MM.1S (cell line): ENCODE measurements at regions not wholly inside any gene's neighbourhood (a gene's known extent, or its start where the extent isn't known, plus 50 kb on each side); places are given as distances from the start of the nearest gene placed in this dataset.

Source experiments
- DNase-seq: peaks from one replicate; pipeline ENCODE4 v3.0.0-alpha.2; 2015
- H2AFZ ChIP-seq: fragments of 300-600 bp; sonication (generic); 2 replicates; pipeline ENCODE4 v1.6.0; 2016; ENCODE audit warnings: antibody characterized with exemption, low read length
- H3F3A ChIP-seq: fragments of 300-600 bp; sonication (generic); 2 replicates; pipeline ENCODE4 v1.6.1; 2016; ENCODE audit warnings: mild to moderate bottlenecking, antibody characterized with exemption, low read length, moderate library complexity, mixed read lengths; ENCODE audit not compliant: insufficient read depth
- H3K27ac ChIP-seq: fragments of 300-600 bp; sonication (generic); 2 replicates; pipeline ENCODE4 v1.5.1; 2016; ENCODE audit warnings: mild to moderate bottlenecking, low read length
- H3K27me3 ChIP-seq: fragments of 300-600 bp; sonication (generic); replicated peaks from 2 replicates; pipeline ENCODE4 v1.6.0; 2016; ENCODE audit warnings: low read length; ENCODE audit not compliant: insufficient read depth
- H3K36me3 ChIP-seq: fragments of 300-600 bp; sonication (generic); replicated peaks from 2 replicates; pipeline ENCODE4 v1.6.1; 2016; ENCODE audit warnings: mild to moderate bottlenecking, low read length, mixed read lengths; ENCODE audit not compliant: insufficient read depth
- H3K4me1 ChIP-seq: fragments of 300-600 bp; sonication (generic); 2 replicates; pipeline ENCODE4 v1.6.1; 2016; ENCODE audit warnings: low read length, mixed read lengths
- H3K4me2 ChIP-seq: fragments of 300-600 bp; sonication (generic); 2 replicates; pipeline ENCODE4 v1.6.0; 2016; ENCODE audit warnings: low read depth, low read length
- H3K4me3 ChIP-seq: fragments of 300-600 bp; sonication (generic); 2 replicates; pipeline ENCODE4 v1.5.1; 2016; ENCODE audit warnings: low read length, mixed read lengths
- H3K79me2 ChIP-seq: fragments of 300-600 bp; sonication (generic); 2 replicates; pipeline ENCODE4 v1.6.1; 2016; ENCODE audit warnings: mixed run types, low read length, mixed read lengths
- H3K9ac ChIP-seq: fragments of 300-600 bp; sonication (generic); 2 replicates; pipeline ENCODE4 v1.6.1; 2016; ENCODE audit warnings: low read length, mixed read lengths
- H3K9me2 ChIP-seq: fragments of 300-600 bp; sonication (generic); replicated peaks from 2 replicates; pipeline ENCODE4 v1.6.1; 2016; ENCODE audit warnings: mild to moderate bottlenecking, low read length, mixed read lengths; ENCODE audit not compliant: insufficient read depth
- H3K9me3 ChIP-seq: fragments of 300-600 bp; sonication (generic); replicated peaks from 2 replicates; pipeline ENCODE4 v1.6.1; 2016; ENCODE audit warnings: mild to moderate bottlenecking, low read length, mixed read lengths; ENCODE audit not compliant: insufficient read depth
- H4K20me1 ChIP-seq: fragments of 300-600 bp; sonication (generic); 2 replicates; pipeline ENCODE4 v1.6.1; 2016; ENCODE audit warnings: mild to moderate bottlenecking, low read length, moderate library complexity, mixed read lengths; ENCODE audit not compliant: insufficient read depth
- EZH2 ChIP-seq: fragments of 300-600 bp; sonication (generic); optimal IDR thresholded peaks from 2 replicates; pipeline ENCODE3; 2017; ENCODE audit warnings: low read depth, mild to moderate bottlenecking, antibody characterized with exemption, low read length, mixed read lengths
- EZH2phosphoT487 ChIP-seq: fragments of 300-600 bp; sonication (generic); IDR thresholded peaks from 2 replicates; pipeline ENCODE4 v1.6.1; 2018; ENCODE audit warnings: antibody characterized with exemption, low read length
- TF ChIP-seq, protein P1 (sequence below): fragments of 300-600 bp; sonication (generic); IDR thresholded peaks from 2 replicates; pipeline ENCODE4 v1.5.1; 2016; ENCODE audit warnings: antibody characterized with exemption, low read length, mixed read lengths

DNA sequence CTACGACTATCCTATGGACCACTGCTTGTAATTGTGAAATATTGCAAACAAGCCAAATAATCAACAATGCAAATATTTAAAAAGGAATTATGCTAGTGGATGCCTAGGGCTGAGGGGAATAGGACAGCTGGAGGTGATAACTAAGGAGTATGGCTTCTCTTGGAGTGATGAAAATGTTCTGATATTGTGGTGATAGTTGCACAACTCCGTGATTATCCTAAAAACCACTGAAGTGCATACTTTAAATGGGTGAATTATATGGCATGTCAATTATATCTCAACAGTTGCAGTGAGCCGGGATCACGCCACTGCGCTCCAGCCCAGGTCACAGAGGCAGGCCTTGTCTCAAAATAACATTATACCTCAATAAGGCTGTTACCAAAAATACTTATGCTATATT lies 125.1 kb upstream of the SH3BP4 start:
- no peaks in the 10 kb centered on the region for H3F3A ChIP-seq
- H3K9me3 ChIP-seq, result no peaks in the 10 kb centered on the region
- no peak overlapping the region for H3K27ac ChIP-seq
- no peaks in the 10 kb centered on the region for H3K27me3 ChIP-seq
- no peak overlapping the region for H3K4me2 ChIP-seq
- H3K4me1 ChIP-seq, result no peaks in the 10 kb centered on the region
- no peak overlapping the region for H3K9ac ChIP-seq
- no peaks in the 10 kb centered on the region for H4K20me1 ChIP-seq
- no peaks in the 10 kb centered on the region for H3K36me3 ChIP-seq
- no peaks in the 10 kb centered on the region for H3K9me2 ChIP-seq
- DNase-seq, result no peak
- no peak overlapping the region for H3K4me3 ChIP-seq
- TF ChIP-seq EZH2phosphoT487 (no peak), EZH2 (no peak)
- TF ChIP-seq, protein P1, sequence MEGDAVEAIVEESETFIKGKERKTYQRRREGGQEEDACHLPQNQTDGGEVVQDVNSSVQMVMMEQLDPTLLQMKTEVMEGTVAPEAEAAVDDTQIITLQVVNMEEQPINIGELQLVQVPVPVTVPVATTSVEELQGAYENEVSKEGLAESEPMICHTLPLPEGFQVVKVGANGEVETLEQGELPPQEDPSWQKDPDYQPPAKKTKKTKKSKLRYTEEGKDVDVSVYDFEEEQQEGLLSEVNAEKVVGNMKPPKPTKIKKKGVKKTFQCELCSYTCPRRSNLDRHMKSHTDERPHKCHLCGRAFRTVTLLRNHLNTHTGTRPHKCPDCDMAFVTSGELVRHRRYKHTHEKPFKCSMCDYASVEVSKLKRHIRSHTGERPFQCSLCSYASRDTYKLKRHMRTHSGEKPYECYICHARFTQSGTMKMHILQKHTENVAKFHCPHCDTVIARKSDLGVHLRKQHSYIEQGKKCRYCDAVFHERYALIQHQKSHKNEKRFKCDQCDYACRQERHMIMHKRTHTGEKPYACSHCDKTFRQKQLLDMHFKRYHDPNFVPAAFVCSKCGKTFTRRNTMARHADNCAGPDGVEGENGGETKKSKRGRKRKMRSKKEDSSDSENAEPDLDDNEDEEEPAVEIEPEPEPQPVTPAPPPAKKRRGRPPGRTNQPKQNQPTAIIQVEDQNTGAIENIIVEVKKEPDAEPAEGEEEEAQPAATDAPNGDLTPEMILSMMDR, result no peak
- no peaks in the 10 kb centered on the region for H3K79me2 ChIP-seq
- H2AFZ ChIP-seq, result no peak overlapping the region

GRCh38 chr2:234825616-234826015 lies 126.2 kb upstream of the SH3BP4 start:
- H3K4me1 ChIP-seq, result no peaks in the 10 kb centered on the region
- H3K9ac ChIP-seq, result no peak overlapping the region
- no peak overlapping the region for H2AFZ ChIP-seq
- no peaks in the 10 kb centered on the region for H3K9me3 ChIP-seq
- no peak overlapping the region for H3K4me2 ChIP-seq
- H4K20me1 ChIP-seq, result no peaks in the 10 kb centered on the region
- no peak overlapping the region for H3K27ac ChIP-seq
- H3K4me3 ChIP-seq, result no peak overlapping the region
- no peaks in the 10 kb centered on the region for H3K79me2 ChIP-seq
- no peaks in the 10 kb centered on the region for H3F3A ChIP-seq
- no peaks in the 10 kb centered on the region for H3K36me3 ChIP-seq
- no peaks in the 10 kb centered on the region for H3K27me3 ChIP-seq
- H3K9me2 ChIP-seq, result no peaks in the 10 kb centered on the region
- no peak for DNase-seq
- no peak for TF ChIP-seq EZH2phosphoT487
- TF ChIP-seq, protein P1, result no peak
- TF ChIP-seq EZH2, result no peak

GRCh38 chr2:234823877-234824376 lies 127.9 kb upstream of the SH3BP4 start:
- no peaks in the 10 kb centered on the region for H4K20me1 ChIP-seq
- H3K4me2 ChIP-seq, result no peak overlapping the region
- H2AFZ ChIP-seq, result no peak overlapping the region
- no peak overlapping the region for H3K4me3 ChIP-seq
- H3K36me3 ChIP-seq, result no peaks in the 10 kb centered on the region
- H3K27me3 ChIP-seq, result no peaks in the 10 kb centered on the region
- no peak for TF ChIP-seq EZH2
- TF ChIP-seq EZH2phosphoT487, result no peak
- TF ChIP-seq, protein P1, result no peak
- no peaks in the 10 kb centered on the region for H3K79me2 ChIP-seq
- H3F3A ChIP-seq, result no peaks in the 10 kb centered on the region
- no peak overlapping the region for H3K27ac ChIP-seq
- H3K9ac ChIP-seq, result no peak overlapping the region
- no peaks in the 10 kb centered on the region for H3K4me1 ChIP-seq
- no peak for DNase-seq
- H3K9me3 ChIP-seq, result no peaks in the 10 kb centered on the region
- no peaks in the 10 kb centered on the region for H3K9me2 ChIP-seq
